Ishikawa (cell line): ENCODE measurements at regions not wholly inside any gene's neighbourhood (a gene's known extent, or its start where the extent isn't known, plus 50 kb on each side); places are given as distances from the start of the nearest gene placed in this dataset.

ENCODE experiments used
- CREB1 ChIP-seq: IDR thresholded peaks from 2 replicates; pipeline ENCODE4 v1.6.1; 2012; ENCODE audit warnings: low read depth
- FOXM1 ChIP-seq: IDR thresholded peaks from 2 replicates; pipeline ENCODE4 v1.6.1; 2012; ENCODE audit warnings: low read depth, borderline replicate concordance
- TCF12 ChIP-seq: IDR thresholded peaks from 2 replicates; pipeline ENCODE4 v1.6.1; 2012; ENCODE audit warnings: low read depth
- TEAD4 ChIP-seq: IDR thresholded peaks from 2 replicates; pipeline ENCODE4 v1.6.1; 2012
- YY1 ChIP-seq: IDR thresholded peaks from 2 replicates; pipeline ENCODE4 v1.6.1; 2012; ENCODE audit warnings: low read depth

- TF ChIP-seq YY1 (no peak), TEAD4 (no peak), FOXM1 (no peak), CREB1 (no peak), TCF12 (no peak)
Measured at GRCh38 chr9:18056269-18056992, 417.5 kb upstream of the ADAMTSL1 start.
